B cell (primary cell): ENCODE measurements at regions not wholly inside any gene's neighbourhood (a gene's known extent, or its start where the extent isn't known, plus 50 kb on each side); places are given as distances from the start of the nearest gene placed in this dataset.

Source experiments
- ATAC-seq: fragments of 200-7000 bp; cut with Tn5 transposase; one replicate; pipeline ENCODE4 v1.10.0; 2021; ENCODE audit warnings: low read depth, mild to moderate bottlenecking, moderate number of reproducible peaks, moderate library complexity
- CTCF ChIA-PET: fragments of 350-600 bp; sonication (Branson Sonifier 250); formaldehyde crosslinking; loops from one replicate; lab custom pipeline; 2021; ENCODE audit warnings: antibody characterized with exemption, inconsistent platforms; lab: Charles Lee
- POLR2A ChIA-PET: fragments of 350-600 bp; sonication (Branson Sonifier 250); formaldehyde crosslinking; loops from one replicate; lab custom pipeline; 2021; ENCODE audit warnings: antibody characterized with exemption; lab: Charles Lee
- DNase-seq: peaks from one replicate; pipeline ENCODE4 v3.0.0; 2013
- H2AFZ ChIP-seq: 2 replicates; pipeline ENCODE4 v1.6.1; 2012; ENCODE audit warnings: mild to moderate bottlenecking, low read depth, low read length; ENCODE audit not compliant: insufficient read depth, poor library complexity, severe bottlenecking
- H3K27ac ChIP-seq, 2 donors: 1 replicate in 1 of 2; 2 replicates in 1 of 2; pipeline ENCODE4 v1.5.1; 2012 to 2013; ENCODE audit warnings: low read length in 2 of 2, mild to moderate bottlenecking in 2 of 2, moderate library complexity in 1 of 2
- H3K27me3 ChIP-seq, 4 experiments: fragments of 200-600 bp in 1 of 4; sonication (generic) in 1 of 4; replicated peaks in 1 of 4; 1 replicate in 2 of 4; 2 replicates in 2 of 4; pipeline versions ENCODE4 v1.6.1 to v1.7.0; 2013 to 2016; ENCODE audit warnings: low read length in 3 of 4, mild to moderate bottlenecking in 2 of 4, mixed read lengths in 1 of 4, moderate library complexity in 1 of 4; ENCODE audit not compliant: insufficient read depth in 4 of 4, control insufficient read depth in 3 of 4; ENCODE audit errors: control extremely low read depth in 1 of 4
- H3K36me3 ChIP-seq, 2 experiments: replicated peaks in 1 of 2; 1 replicate in 1 of 2; 2 replicates in 1 of 2; pipeline versions ENCODE4 v1.6.1 to v1.7.1; 2013; ENCODE audit warnings: low read length in 1 of 2; ENCODE audit not compliant: insufficient read depth in 2 of 2, control insufficient read depth in 1 of 2; ENCODE audit errors: control extremely low read depth in 1 of 2, extremely low read depth in 1 of 2
- H3K4me1 ChIP-seq, 2 donors: fragments of 200-600 bp in 1 of 2; sonication (generic) in 1 of 2; 1 replicate in 1 of 2; 2 replicates in 1 of 2; pipeline versions ENCODE4 v1.5.1 to v1.6.1; 2013 to 2017; ENCODE audit warnings: low read length in 2 of 2; ENCODE audit not compliant: control insufficient read depth in 2 of 2, insufficient read depth in 2 of 2
- H3K4me2 ChIP-seq: replicated peaks from 2 replicates; pipeline ENCODE3; 2012; ENCODE audit warnings: mild to moderate bottlenecking, low read depth, low read length; ENCODE audit not compliant: poor library complexity, severe bottlenecking
- H3K4me3 ChIP-seq, 5 experiments: fragments of 200-600 bp in 1 of 5; sonication (generic) in 1 of 5; 1 replicate in 3 of 5; 2 replicates in 2 of 5; pipeline versions ENCODE4 v1.5.1 to v1.7.0; 2011 to 2016; ENCODE audit warnings: low read length in 4 of 5, mild to moderate bottlenecking in 4 of 5, low read depth in 2 of 5, control low read depth in 1 of 5, moderate library complexity in 1 of 5; ENCODE audit not compliant: insufficient read depth in 1 of 5; ENCODE audit errors: control extremely low read depth in 1 of 5, extremely low read depth in 1 of 5
- H3K79me2 ChIP-seq: fragments of 200-600 bp; sonication (generic); one replicate; pipeline ENCODE4 v1.6.0; 2016; ENCODE audit warnings: low read length; ENCODE audit not compliant: control insufficient read depth, insufficient read depth
- H3K9ac ChIP-seq: fragments of 200-600 bp; sonication (generic); 2 replicates; pipeline ENCODE4 v1.6.1; 2017; ENCODE audit warnings: mild to moderate bottlenecking, low read length, moderate library complexity
- H3K9me3 ChIP-seq, 3 donors: one replicate each; pipeline versions ENCODE4 v1.6.1 to v1.7.1; 2013; ENCODE audit warnings: low read length in 2 of 3; ENCODE audit not compliant: control insufficient read depth in 2 of 3, insufficient read depth in 1 of 3; ENCODE audit errors: control extremely low read depth in 1 of 3
- H4K20me1 ChIP-seq: 2 replicates; pipeline ENCODE4 v1.6.0; 2012; ENCODE audit warnings: mild to moderate bottlenecking, low read length; ENCODE audit not compliant: insufficient read depth, control insufficient read depth, poor library complexity, severe bottlenecking
- H3K27ac Mint-ChIP-seq: one replicate; pipeline ENCODE4 v1.8.0; 2021; ENCODE audit warnings: mixed read lengths
- H3K27me3 Mint-ChIP-seq: one replicate; pipeline ENCODE4 v1.8.0; 2021; ENCODE audit warnings: mixed read lengths
- H3K4me1 Mint-ChIP-seq: one replicate; pipeline ENCODE4 v1.8.0; 2021; ENCODE audit warnings: mixed read lengths
- H3K4me3 Mint-ChIP-seq: one replicate; pipeline ENCODE4 v1.8.0; 2021; ENCODE audit warnings: mixed read lengths
- H3K9me3 Mint-ChIP-seq: one replicate; pipeline ENCODE4 v1.8.0; 2022; ENCODE audit warnings: mixed read lengths; ENCODE audit not compliant: insufficient read depth
- EZH2 ChIP-seq: IDR thresholded peaks from 2 replicates; pipeline ENCODE4 v1.6.1; 2012; ENCODE audit warnings: borderline replicate concordance, low read depth, mild to moderate bottlenecking, moderate library complexity, low read length; ENCODE audit not compliant: insufficient read depth, poor library complexity, severe bottlenecking
- WGBS: methylation state at CpG from one replicate; pipeline ENCODE4 v1.1.5; 2013; ENCODE audit warnings: missing lambda C conversion rate; ENCODE audit not compliant: insufficient coverage; 5-methylcytosine and 5-hydroxymethylcytosine counted together
- intact Hi-C: fragments of 100-400 bp; cut with micrococcal nuclease; formaldehyde crosslinking; loops from one replicate; pipeline ENCODE4 v1.10.0; 2022
- TF ChIP-seq, protein P1 (sequence below): fragments of 200-600 bp; IDR thresholded peaks from one replicate; pipeline ENCODE4 v1.8.0; 2022; ENCODE audit warnings: antibody characterized with exemption, mild to moderate bottlenecking

DNA sequence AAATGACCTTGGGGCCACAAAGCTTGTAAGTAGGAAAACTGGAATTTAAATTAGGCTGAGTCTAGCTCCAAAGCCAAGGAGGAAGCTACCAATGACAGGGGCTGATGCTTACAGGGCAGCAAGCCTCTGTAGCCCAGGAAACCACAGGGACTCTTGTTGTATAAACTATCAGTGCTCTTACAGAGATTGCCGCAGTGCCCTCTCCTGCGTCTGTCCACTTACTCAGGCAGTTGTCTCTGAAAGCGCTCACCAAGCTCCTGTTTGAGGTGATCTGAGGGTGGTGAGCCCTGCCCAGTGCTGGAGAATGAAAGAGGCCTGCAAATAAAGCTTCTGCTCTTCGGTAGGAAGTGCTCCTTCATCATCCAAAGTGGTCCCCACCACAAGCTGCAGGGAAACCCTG, 498.8 kb downstream of the ARHGEF28 start:
- no peaks in the 10 kb centered on the region for H3K4me1 Mint-ChIP-seq
- H3K36me3 ChIP-seq = no peaks in the 10 kb centered on the region
- no peak overlapping the region for H3K9ac ChIP-seq
- no peak overlapping the region for H3K27ac Mint-ChIP-seq
- no peaks in the 10 kb centered on the region for H3K9me3 Mint-ChIP-seq
- ChIA-PET CTCF (no interaction called here), POLR2A (no interaction called here)
- H3K79me2 ChIP-seq = no peaks in the 10 kb centered on the region
- TF ChIP-seq EZH2 = no peak
- TF ChIP-seq, protein P1, sequence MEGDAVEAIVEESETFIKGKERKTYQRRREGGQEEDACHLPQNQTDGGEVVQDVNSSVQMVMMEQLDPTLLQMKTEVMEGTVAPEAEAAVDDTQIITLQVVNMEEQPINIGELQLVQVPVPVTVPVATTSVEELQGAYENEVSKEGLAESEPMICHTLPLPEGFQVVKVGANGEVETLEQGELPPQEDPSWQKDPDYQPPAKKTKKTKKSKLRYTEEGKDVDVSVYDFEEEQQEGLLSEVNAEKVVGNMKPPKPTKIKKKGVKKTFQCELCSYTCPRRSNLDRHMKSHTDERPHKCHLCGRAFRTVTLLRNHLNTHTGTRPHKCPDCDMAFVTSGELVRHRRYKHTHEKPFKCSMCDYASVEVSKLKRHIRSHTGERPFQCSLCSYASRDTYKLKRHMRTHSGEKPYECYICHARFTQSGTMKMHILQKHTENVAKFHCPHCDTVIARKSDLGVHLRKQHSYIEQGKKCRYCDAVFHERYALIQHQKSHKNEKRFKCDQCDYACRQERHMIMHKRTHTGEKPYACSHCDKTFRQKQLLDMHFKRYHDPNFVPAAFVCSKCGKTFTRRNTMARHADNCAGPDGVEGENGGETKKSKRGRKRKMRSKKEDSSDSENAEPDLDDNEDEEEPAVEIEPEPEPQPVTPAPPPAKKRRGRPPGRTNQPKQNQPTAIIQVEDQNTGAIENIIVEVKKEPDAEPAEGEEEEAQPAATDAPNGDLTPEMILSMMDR = no peak
- 65% methylated on average over 2 of the region's 4 CpGs for WGBS
- no peaks in the 10 kb centered on the region for H3K4me1 ChIP-seq
- H2AFZ ChIP-seq = no peak overlapping the region
- no peaks in the 10 kb centered on the region for H3K27me3 Mint-ChIP-seq
- DNase-seq = no peak
- no peak overlapping the region for H3K4me3 ChIP-seq
- H3K4me2 ChIP-seq = no peak overlapping the region
- no peak overlapping the region for H3K4me3 Mint-ChIP-seq
- H3K27ac ChIP-seq = no peak overlapping the region
- H3K9me3 ChIP-seq = no peaks in the 10 kb centered on the region
- H3K27me3 ChIP-seq = no peaks in the 10 kb centered on the region
- no peaks in the 10 kb centered on the region for H4K20me1 ChIP-seq
- intact Hi-C loops = no loop called here
- ATAC-seq = no peak

DNA sequence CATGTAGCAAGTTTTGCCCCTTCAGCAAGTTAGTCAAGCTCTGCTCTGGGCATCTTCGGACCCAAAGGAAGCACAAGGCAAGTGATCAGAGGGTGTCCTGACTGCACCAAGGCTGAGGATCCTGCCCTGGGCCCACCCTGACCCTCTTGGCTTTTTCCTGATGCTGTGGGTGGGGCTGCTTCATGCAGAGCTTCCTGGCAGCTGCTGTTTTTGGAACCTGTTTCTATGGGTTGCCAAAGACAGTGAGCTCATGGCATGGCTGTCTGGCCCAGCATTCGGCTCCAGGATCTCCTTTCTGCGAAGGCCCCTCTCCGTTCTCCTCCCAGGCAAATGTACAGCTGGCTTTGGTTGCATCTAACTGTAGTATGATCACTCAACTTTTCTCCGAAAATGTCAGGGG, 497.9 kb downstream of the ARHGEF28 start:
- H3K4me3 Mint-ChIP-seq = no peak overlapping the region
- TF ChIP-seq EZH2 = no peak
- TF ChIP-seq, protein P1 = no peak
- no peaks in the 10 kb centered on the region for H3K36me3 ChIP-seq
- H3K9me3 ChIP-seq = no peaks in the 10 kb centered on the region
- H3K27me3 ChIP-seq = no peaks in the 10 kb centered on the region
- H3K27me3 Mint-ChIP-seq = no peaks in the 10 kb centered on the region
- no peak overlapping the region for H2AFZ ChIP-seq
- no peak overlapping the region for H3K9ac ChIP-seq
- no peaks in the 10 kb centered on the region for H4K20me1 ChIP-seq
- CTCF ChIA-PET = no interaction called here
- H3K4me1 Mint-ChIP-seq = no peaks in the 10 kb centered on the region
- H3K4me2 ChIP-seq = no peak overlapping the region
- WGBS = 94% methylated on average over 4 of the region's 5 CpGs
- no peaks in the 10 kb centered on the region for H3K9me3 Mint-ChIP-seq
- DNase-seq = no peak
- H3K4me3 ChIP-seq = no peak overlapping the region
- no peaks in the 10 kb centered on the region for H3K79me2 ChIP-seq
- no peak overlapping the region for H3K27ac Mint-ChIP-seq
- no peak overlapping the region for H3K27ac ChIP-seq
- POLR2A ChIA-PET = no interaction called here
- H3K4me1 ChIP-seq = no peaks in the 10 kb centered on the region
- intact Hi-C loops = no loop called here
- ATAC-seq = no peak
